IMR-90 (cell line): ENCODE measurements at regions not wholly inside any gene's neighbourhood (a gene's known extent, or its start where the extent isn't known, plus 50 kb on each side); places are given as distances from the start of the nearest gene placed in this dataset.

Experiments used
- ATAC-seq: fragments of 200-7000 bp; cut with Tn5 transposase; 2 replicates; pipeline ENCODE4 v1.9.1; 2020; ENCODE audit warnings: low read depth, mild to moderate bottlenecking, moderate library complexity
- BruUV-seq: library from RNA; stranded (reverse); fragments of 400-500 nt; replicated peaks from 2 replicates; lab custom pipeline; 2021; lab: Mats Ljungman, UMichigan
- CTCF ChIA-PET: fragments of 300-600 bp; formaldehyde crosslinking; extraction: SDS; loops from one replicate; lab custom pipeline; 2021; ENCODE audit warnings: antibody characterized with exemption; lab: Yijun Ruan, JAX
- POLR2A ChIA-PET: fragments of 300-600 bp; sonication (Branson Sonifier 250); formaldehyde crosslinking; loops from one replicate; lab custom pipeline; 2022; ENCODE audit warnings: antibody characterized with exemption; ENCODE audit not compliant: unreplicated experiment; lab: Charles Lee
- DNase-seq: peaks from one replicate; pipeline ENCODE4 v3.0.0; 2013
- H2AFZ ChIP-seq: replicated peaks from 2 replicates; pipeline ENCODE3; 2013; ENCODE audit warnings: low read length, mild to moderate bottlenecking; ENCODE audit not compliant: poor library complexity
- H2AK5ac ChIP-seq: 2 replicates; pipeline ENCODE4 v1.6.1; 2013; ENCODE audit warnings: low read depth, low read length, inconsistent platforms
- H2AK9ac ChIP-seq: replicated peaks from 2 replicates; pipeline ENCODE3; 2013; ENCODE audit warnings: mild to moderate bottlenecking, low read depth, low read length, moderate library complexity; ENCODE audit not compliant: poor library complexity
- H2BK120ac ChIP-seq: 2 replicates; pipeline ENCODE4 v1.6.1; 2013; ENCODE audit warnings: low read depth, low read length, inconsistent platforms
- H2BK15ac ChIP-seq: 3 replicates; pipeline ENCODE4 v1.6.1; 2013; ENCODE audit warnings: low read depth, low read length, inconsistent platforms
- H2BK20ac ChIP-seq: 2 replicates; pipeline ENCODE4 v1.6.1; 2013; ENCODE audit warnings: low read depth, mild to moderate bottlenecking, inconsistent platforms, low read length, moderate library complexity
- H2BK5ac ChIP-seq: 2 replicates; pipeline ENCODE4 v1.6.1; 2013; ENCODE audit warnings: mild to moderate bottlenecking, low read depth, low read length, inconsistent platforms; ENCODE audit not compliant: poor library complexity, severe bottlenecking
- H3K14ac ChIP-seq: replicated peaks from 2 replicates; pipeline ENCODE4 v1.6.1; 2013; ENCODE audit warnings: low read depth, low read length, inconsistent platforms
- H3K18ac ChIP-seq: 2 replicates; pipeline ENCODE4 v1.6.1; 2013; ENCODE audit warnings: low read depth, low read length, control low read depth
- H3K23ac ChIP-seq: 2 replicates; pipeline ENCODE4 v1.6.1; 2013; ENCODE audit warnings: low read depth, low read length, inconsistent platforms
- H3K27ac ChIP-seq: 2 replicates; pipeline ENCODE4 v1.5.1; 2013; ENCODE audit warnings: mild to moderate bottlenecking, control low read depth, low read length; ENCODE audit not compliant: insufficient read depth
- H3K27me3 ChIP-seq: 2 replicates; pipeline ENCODE4 v1.6.1; 2013; ENCODE audit warnings: low read length; ENCODE audit not compliant: control insufficient read depth, insufficient read depth
- H3K36me3 ChIP-seq: 2 replicates; pipeline ENCODE4 v1.6.1; 2013; ENCODE audit warnings: low read length, mixed read lengths; ENCODE audit not compliant: control insufficient read depth, insufficient read depth
- H3K4ac ChIP-seq: 2 replicates; pipeline ENCODE4 v1.6.1; 2013; ENCODE audit warnings: low read depth, low read length, inconsistent platforms
- H3K4me1 ChIP-seq: 2 replicates; pipeline ENCODE4 v1.6.1; 2013; ENCODE audit warnings: low read length, mixed read lengths; ENCODE audit not compliant: control insufficient read depth, insufficient read depth
- H3K4me2 ChIP-seq: 2 replicates; pipeline ENCODE4 v1.6.1; 2013; ENCODE audit warnings: low read depth, mild to moderate bottlenecking, control low read depth, low read length, moderate library complexity
- H3K4me3 ChIP-seq: 2 replicates; pipeline ENCODE4 v1.5.1; 2013; ENCODE audit warnings: low read depth, mild to moderate bottlenecking, control low read depth, low read length, moderate library complexity; ENCODE audit not compliant: insufficient read depth
- H3K56ac ChIP-seq: 2 replicates; pipeline ENCODE4 v1.6.1; 2013; ENCODE audit warnings: low read length, inconsistent platforms; ENCODE audit not compliant: insufficient read depth; ENCODE audit errors: extremely low read depth
- H3K79me1 ChIP-seq, 2 experiments: 2 replicates each; pipeline ENCODE4 v1.6.1; 2013; ENCODE audit warnings: low read length in 2 of 2, inconsistent platforms in 1 of 2, low read depth in 1 of 2
- H3K9ac ChIP-seq: 2 replicates; pipeline ENCODE4 v1.6.1; 2013; ENCODE audit warnings: low read depth, low read length, control low read depth
- H3K9me1 ChIP-seq: 2 replicates; pipeline ENCODE4 v1.6.1; 2013; ENCODE audit warnings: low read length, inconsistent platforms; ENCODE audit not compliant: insufficient read depth
- H3K9me3 ChIP-seq: 2 replicates; pipeline ENCODE4 v1.6.1; 2013; ENCODE audit warnings: low read length; ENCODE audit not compliant: control insufficient read depth, insufficient read depth
- H4K20me1 ChIP-seq: 2 replicates; pipeline ENCODE4 v1.6.1; 2013; ENCODE audit warnings: low read length, inconsistent platforms; ENCODE audit not compliant: insufficient read depth
- H4K5ac ChIP-seq: 2 replicates; pipeline ENCODE4 v1.6.1; 2013; ENCODE audit warnings: mild to moderate bottlenecking, low read depth, low read length, control low read depth
- H4K8ac ChIP-seq, 2 experiments: 2 replicates each; pipeline ENCODE4 v1.6.1; 2013; ENCODE audit warnings: low read depth in 2 of 2, low read length in 2 of 2, control low read depth in 1 of 2, inconsistent platforms in 1 of 2
- H4K91ac ChIP-seq: 2 replicates; pipeline ENCODE4 v1.6.1; 2013; ENCODE audit warnings: low read depth, low read length, inconsistent platforms; ENCODE audit not compliant: insufficient read depth
- CEBPB ChIP-seq: IDR thresholded peaks from 2 replicates; pipeline ENCODE4 v1.6.1; 2012; ENCODE audit warnings: low read depth, low read length, improper control_type of control experiment
- CTCF ChIP-seq: conservative IDR thresholded peaks from 2 replicates; pipeline ENCODE4 v1.5.1; 2012; ENCODE audit warnings: mild to moderate bottlenecking, low read depth, low read length, improper control_type of control experiment
- ELK1 ChIP-seq: fragments of 150-350 bp; IDR thresholded peaks from 2 replicates; pipeline ENCODE4 v1.6.1; 2016; ENCODE audit warnings: low read depth, mild to moderate bottlenecking, low read length, moderate library complexity, borderline replicate concordance
- MXI1 ChIP-seq: IDR thresholded peaks from 2 replicates; pipeline ENCODE4 v1.6.1; 2012; ENCODE audit warnings: low read depth, mild to moderate bottlenecking, low read length, moderate library complexity, borderline replicate concordance
- RAD21 ChIP-seq: IDR thresholded peaks from 2 replicates; pipeline ENCODE4 v1.6.1; 2012; ENCODE audit warnings: low read length, improper control_type of control experiment
- RCOR1 ChIP-seq: IDR thresholded peaks from 2 replicates; pipeline ENCODE4 v1.6.1; 2012; ENCODE audit warnings: mild to moderate bottlenecking, low read length, improper control_type of control experiment; ENCODE audit not compliant: insufficient replicate concordance
- RFX5 ChIP-seq: IDR thresholded peaks from 2 replicates; pipeline ENCODE4 v1.8.0; 2012; ENCODE audit warnings: low read depth, mild to moderate bottlenecking, low read length, moderate library complexity
- SMC3 ChIP-seq: fragments of 150-350 bp; IDR thresholded peaks from 2 replicates; pipeline ENCODE4 v1.6.1; 2016; ENCODE audit warnings: low read depth, mild to moderate bottlenecking, antibody characterized with exemption, low read length, moderate library complexity
- USF2 ChIP-seq: fragments of 150-350 bp; IDR thresholded peaks from 2 replicates; pipeline ENCODE4 v1.6.1; 2017; ENCODE audit warnings: mild to moderate bottlenecking, antibody characterized with exemption, low read length, low read depth
- dilution Hi-C: fragments of 300-500 bp; cut with HindIII; formaldehyde crosslinking; loops from one replicate; pipeline ENCODE4 v1.14.3; 2018; ENCODE audit warnings: low sequenced_read_pairs; ENCODE audit not compliant: unreplicated experiment
- in situ Hi-C: fragments of 300-500 bp; cut with MboI; formaldehyde crosslinking; loops from 3 replicates; pipeline ENCODE4 v1.14.3; 2019; ENCODE audit warnings: low sequenced_read_pairs, inconsistent platforms, mixed read lengths
- intact Hi-C: fragments of 100-400 bp; cut with micrococcal nuclease; formaldehyde crosslinking; loops from 2 replicates; pipeline ENCODE4 v1.10.0; 2022

GRCh38 chr6:77354581-77354980 lies 108.7 kb downstream of the HTR1B start:
- DNase-seq (no peak), ATAC-seq (no peak)
- intact Hi-C loops (no loop called here), in situ Hi-C loops (no loop called here), dilution Hi-C loops (no loop called here)
- H2AFZ ChIP-seq = no peak overlapping the region
- no peak overlapping the region for H2BK15ac ChIP-seq
- H2BK20ac ChIP-seq = no peak overlapping the region
- no TSS peak for BruUV-seq
- H3K9me3 ChIP-seq = no peaks in the 10 kb centered on the region
- H2AK5ac ChIP-seq = no peak overlapping the region
- no peak overlapping the region for H3K23ac ChIP-seq
- no peak overlapping the region for H3K9ac ChIP-seq
- H3K27me3 ChIP-seq = no peaks in the 10 kb centered on the region
- no peak overlapping the region for H2BK5ac ChIP-seq
- CTCF ChIA-PET = no interaction called here
- TF ChIP-seq SMC3 (no peak), RAD21 (no peak), ELK1 (no peak), RCOR1 (no peak), RFX5 (no peak), MXI1 (no peak), USF2 (no peak), CTCF (no peak), CEBPB (no peak)
- no peaks in the 10 kb centered on the region for H3K4me1 ChIP-seq
- no peak overlapping the region for H2BK120ac ChIP-seq
- 0 out of 2 replicates have a peak, but pooled peaks cover 2% of the 10 kb centered on the region for H3K9me1 ChIP-seq
- H3K36me3 ChIP-seq = no peaks in the 10 kb centered on the region
- H3K79me1 ChIP-seq = peaks cover 3 to 5% of the 10 kb centered on the region in 2 experiments; a peak in 1 of 4 replicates
- H3K14ac ChIP-seq = no peak overlapping the region
- H4K20me1 ChIP-seq = no peaks in the 10 kb centered on the region
- H3K4me2 ChIP-seq = no peak overlapping the region
- H4K5ac ChIP-seq = no peak overlapping the region
- no peak overlapping the region for H3K4me3 ChIP-seq
- POLR2A ChIA-PET = no interaction called here
- H2AK9ac ChIP-seq = no peak overlapping the region
- H3K56ac ChIP-seq = no peak overlapping the region
- no peak overlapping the region for H4K91ac ChIP-seq
- no peak overlapping the region for H4K8ac ChIP-seq
- no peak overlapping the region for H3K27ac ChIP-seq
- H3K4ac ChIP-seq = no peak overlapping the region
- H3K18ac ChIP-seq = no peak overlapping the region
